HG02623 (cell line): ENCODE measurements at regions not wholly inside any gene's neighbourhood (a gene's known extent, or its start where the extent isn't known, plus 50 kb on each side); places are given as distances from the start of the nearest gene placed in this dataset.
A peak's percentile ranks its signal among the peaks of the same experiment; 100 is the strongest.

Experiments
- ATAC-seq: cut with Tn5 transposase; IDR thresholded peaks from one replicate; pipeline ENCODE4 v1.9.1; 2021; ENCODE audit warnings: moderate library complexity; ENCODE audit not compliant: unreplicated experiment

DNA sequence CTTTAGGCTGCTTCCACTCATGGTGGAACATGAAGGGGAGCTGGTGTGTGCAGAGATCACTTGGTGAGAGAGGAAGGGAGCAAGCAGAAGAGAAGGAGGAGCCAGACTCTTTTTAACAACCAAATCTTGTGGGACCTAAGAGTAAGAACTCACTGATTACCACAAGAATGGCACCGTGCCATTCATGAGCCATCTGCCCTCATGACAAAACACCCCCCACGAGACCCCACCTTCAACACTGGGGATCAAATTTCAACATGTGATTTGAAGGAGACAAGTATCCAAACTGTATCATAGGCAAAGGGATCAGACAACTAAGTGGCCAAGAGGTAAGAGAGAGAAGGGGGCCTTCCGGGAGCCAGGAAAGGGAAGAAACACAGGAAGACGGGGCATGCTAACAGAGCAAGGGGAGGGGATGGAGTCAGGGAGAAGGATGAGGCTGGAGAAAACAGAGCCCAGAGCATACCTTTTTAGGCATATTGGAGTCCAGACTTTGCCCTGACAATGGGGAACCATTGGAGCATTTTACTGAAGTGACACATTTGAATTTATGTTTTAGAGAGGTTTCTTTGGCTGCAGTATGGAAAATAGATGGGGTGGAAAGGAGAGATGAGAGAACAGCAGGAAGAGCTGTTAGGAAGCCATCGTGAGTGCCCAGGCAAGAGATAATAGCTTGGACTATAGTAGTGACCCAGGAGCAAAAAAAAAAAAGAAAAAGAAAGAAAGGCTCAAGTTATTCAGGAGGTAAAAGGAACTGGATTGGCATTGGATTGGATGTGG lies 204.4 kb upstream of the NUDT4 start:
- no peak for ATAC-seq

DNA sequence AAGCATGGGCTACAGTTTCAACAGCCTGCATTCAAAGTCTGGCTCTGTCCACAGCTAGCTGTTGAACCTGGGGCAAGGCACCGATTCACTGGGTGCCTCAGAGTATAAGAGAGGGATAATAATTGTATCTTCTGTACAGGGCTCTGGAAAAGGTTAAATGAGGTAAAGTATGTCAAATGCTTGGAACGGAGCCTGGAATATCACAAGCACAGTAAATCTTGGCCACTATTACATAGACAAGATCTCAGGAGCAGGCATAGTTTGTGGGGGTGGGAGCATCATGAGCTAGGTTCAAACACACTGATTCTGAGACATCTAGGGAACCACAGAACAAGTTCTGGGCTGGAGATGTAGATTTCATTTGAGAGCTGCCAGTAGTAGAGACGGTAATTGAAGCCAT lies 203.7 kb upstream of the NUDT4 start:
- ATAC-seq, result no peak

DNA sequence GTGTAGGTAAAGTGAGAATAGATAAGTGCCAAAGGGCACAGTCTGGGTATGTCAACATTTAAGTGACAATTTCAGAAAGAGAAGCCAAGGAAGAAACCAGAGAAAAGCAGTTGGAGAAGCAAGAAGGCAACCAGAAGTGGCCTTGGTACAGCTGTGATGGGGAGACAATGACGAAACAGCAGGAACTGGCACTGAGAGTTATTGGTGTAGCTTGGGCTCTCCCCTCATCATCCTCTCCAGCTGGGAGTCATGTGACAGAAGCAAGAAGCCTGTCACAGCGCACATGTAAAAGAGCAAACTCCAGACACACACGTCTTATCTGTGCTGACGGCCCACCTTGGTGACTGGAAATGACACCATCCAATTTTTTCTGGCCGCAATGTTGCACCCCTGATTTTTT lies 203.3 kb upstream of the NUDT4 start:
- no peak for ATAC-seq

DNA sequence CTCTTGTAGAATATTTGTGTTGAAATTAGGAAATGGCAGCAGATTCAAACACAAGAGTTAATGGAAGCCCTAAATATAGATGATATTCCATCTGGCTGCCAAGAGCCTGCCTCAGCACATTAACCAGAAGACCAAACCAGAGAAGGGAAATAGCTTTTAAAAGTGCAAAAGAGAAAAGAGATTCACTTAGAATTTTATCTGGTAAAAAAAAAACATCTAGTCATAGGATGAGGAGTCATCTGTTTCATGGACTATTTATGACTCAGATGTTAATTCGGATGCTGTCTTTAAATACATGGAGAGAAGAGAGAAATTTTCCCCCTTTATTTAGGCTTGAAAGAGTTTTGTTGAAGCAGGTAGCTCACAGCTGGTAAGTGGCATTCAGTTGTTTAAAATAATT lies 201.6 kb upstream of the NUDT4 start:
- no peak for ATAC-seq

DNA sequence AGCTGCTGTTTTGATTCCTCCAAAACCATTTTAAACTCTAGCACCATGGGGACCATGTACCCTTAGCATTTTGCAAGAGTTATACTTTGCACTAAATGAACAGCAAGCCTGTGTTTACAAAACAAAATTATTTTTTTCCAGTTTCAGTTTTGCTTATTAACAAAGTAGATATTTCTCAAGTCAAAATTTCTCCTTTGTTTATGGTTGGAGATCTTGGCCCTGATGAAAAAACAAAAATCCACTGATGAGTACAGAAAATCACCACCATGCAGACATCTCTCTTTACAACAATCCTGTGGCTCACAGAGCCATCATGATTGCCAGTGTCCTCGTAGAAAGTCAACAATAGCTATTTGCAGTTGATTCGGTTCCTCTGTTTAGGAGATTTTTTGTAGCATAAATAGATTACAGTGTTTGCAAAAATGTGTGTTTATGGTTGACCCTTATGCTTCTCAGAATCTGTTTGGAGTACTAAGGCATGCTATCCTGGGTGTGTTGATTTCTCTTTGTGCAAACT lies 201.1 kb upstream of the NUDT4 start:
- ATAC-seq, result no peak

DNA sequence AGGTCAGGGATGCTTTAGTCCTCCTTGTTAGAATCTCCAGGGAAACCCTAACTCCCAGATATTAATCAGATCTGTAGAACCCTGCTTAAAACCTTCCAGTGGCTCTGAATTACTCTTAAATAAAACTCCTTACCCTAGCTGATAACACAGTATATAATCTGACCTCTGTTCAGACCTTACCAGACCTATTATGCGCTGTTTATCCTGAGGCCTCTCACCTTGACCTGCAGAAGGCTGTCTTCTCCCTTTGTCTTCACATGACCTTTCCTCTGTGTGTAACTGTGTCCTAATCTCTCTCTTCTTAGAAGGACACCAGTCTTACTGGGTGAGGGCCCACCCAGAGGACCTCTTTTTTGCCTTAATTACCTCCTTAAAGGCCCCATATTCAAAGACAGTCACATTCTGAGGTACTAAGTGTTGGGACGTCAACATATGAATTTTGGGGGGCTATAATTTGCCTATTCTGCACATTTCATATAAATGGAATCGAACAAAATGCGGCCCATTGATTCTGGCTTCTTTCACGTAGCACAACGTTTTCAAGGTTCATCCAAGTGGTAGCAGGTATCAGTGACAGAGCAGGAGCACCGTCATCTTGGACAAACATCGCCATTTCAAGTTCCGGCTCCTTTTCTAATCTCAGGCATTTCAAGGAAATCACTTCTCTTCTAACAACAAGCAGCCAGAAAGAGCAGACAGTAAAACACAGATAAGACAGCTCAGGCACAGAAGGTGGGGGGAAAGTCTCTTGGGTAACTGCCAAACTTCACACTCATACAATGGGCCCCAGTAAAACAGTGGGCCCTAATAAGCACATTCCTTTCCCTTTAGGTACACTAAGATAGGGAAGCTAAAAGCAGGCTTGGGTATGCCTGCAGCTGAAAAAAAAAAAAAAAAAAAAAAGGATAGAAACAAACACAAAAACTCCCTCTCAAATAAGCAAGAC lies 200.2 kb upstream of the NUDT4 start:
- ATAC-seq, result no peak

DNA sequence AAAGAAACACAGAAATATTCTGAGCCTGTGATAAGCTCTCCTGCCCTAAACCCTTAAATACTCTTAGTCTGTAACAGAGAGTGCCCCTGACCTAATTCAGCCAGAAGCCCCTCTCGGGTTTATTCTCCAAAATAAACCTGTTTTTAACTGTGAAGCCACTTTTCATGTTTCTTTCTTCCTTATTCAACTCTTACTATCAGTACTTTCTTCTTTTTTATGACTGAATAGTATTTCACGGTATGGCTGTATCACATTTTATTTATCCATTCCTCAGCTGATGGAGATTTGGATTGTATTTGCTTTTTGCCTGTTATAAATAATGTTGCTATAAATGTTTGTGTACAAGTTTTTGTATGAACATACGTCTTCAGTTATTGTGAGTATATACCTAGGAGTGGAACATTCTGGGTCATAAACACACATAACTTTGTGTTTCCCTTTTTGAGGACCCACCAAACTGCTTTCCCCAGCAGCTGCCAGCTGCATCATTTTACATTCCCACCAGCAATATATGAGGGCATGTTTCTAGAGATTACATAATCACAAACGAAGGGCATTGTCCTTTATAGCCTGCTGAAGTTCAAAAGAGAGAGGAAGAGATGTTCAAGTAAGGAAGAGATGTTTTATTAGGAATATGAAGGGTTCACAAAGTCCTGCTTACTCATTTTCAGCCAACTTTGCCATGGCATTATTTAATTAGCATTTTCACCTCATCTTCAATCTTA lies 199.4 kb upstream of the NUDT4 start:
- no peak for ATAC-seq

DNA sequence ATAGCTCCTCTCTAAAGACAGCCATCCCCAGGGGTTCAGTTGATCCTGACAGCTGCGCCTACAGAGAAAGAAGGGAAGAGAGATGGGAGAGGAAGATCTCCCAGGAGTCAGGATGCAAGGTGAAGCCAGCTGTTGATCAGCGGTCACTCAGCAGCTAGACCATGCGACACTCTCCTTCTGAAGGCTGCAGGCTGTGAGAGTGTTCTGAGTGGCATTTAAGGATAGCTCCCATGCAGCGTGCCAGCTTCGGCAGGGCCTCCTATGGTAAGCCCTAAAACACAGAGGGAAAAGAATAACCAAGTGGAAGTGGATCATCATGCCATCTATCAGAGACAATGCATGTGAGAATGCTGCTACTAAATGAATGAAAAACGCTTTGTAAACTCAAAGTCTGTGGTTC lies 197.9 kb upstream of the NUDT4 start:
- no peak for ATAC-seq

DNA sequence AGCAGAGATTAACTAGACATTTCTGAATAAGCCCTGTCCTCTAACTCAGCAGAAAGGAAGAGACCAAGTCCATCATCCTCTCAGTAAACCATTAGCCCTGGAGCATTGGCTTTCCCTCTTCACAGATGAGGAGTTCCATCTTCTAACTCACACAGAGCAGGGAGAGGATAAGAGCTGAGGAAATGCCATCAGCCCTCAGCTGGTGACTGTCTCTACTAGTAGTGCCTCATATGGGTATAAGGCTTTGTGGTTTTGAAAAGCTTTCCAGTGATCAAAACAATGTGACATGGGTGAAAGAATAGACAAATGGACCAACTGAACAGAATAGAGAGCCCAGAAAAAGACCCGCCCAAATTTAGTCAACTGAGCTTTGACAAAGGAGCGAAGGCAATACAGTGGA lies 197.2 kb upstream of the NUDT4 start:
- no peak for ATAC-seq

DNA sequence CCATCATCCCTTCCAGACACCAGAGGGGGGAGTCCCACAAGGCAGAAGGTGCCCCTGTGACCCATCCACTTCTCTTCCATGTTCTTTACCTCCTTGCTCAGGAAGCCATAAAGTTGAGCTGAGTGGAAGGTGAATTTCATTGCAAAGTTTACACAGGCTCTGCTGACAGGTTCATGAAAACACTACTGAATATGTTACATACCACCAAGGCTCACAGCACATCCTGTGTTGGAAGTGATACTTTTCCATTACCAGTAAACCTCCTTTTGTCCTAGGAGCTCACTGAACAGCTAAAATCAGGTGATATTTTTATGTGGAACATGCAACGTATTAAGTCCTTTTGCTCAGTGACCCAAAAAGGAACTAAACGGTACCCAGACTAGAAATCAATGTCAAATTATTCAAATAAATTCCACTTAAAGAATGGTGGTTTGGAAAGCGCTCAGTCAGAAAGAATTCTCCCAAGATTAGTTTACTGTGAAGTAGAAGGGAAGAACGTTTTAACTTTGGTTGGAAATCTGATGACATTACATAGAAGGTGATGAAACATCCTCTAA lies 196.2 kb upstream of the NUDT4 start:
- no peak for ATAC-seq

DNA sequence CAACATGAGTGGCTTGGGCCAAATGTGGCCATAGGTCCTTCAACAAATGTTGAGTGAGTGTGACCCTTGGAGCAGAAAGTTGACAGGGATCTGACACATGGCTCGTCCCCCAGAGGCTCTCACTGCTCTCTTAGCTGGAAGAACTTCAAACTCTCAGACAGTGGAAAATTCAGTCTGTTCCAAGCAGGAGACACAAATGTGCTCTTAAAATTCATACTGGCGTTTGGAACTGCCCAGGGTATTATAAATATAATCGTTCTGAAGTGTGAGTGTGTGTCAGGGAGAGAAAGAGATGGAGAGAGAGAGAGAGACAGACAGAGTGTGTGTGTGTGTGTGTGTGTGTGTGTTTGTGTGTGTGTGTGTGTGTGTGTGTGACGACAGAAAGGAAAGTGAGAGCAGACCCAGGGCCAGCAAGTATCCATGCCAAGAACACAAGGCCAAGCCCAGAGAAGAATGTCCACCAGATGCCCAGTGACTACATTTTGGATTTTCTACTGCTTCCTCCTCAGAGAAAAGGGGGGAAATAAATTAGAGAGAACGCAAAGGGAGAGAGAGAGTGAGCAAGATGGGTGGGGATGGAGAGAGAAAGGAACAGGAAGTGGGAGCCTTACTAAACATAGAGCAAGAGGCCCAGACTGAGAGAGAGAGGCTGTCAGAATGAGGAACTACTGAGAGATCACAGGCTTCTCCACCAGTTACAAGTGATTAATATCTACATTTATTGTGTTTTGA lies 193.6 kb upstream of the NUDT4 start:
- peak; percentile 66 for ATAC-seq

DNA sequence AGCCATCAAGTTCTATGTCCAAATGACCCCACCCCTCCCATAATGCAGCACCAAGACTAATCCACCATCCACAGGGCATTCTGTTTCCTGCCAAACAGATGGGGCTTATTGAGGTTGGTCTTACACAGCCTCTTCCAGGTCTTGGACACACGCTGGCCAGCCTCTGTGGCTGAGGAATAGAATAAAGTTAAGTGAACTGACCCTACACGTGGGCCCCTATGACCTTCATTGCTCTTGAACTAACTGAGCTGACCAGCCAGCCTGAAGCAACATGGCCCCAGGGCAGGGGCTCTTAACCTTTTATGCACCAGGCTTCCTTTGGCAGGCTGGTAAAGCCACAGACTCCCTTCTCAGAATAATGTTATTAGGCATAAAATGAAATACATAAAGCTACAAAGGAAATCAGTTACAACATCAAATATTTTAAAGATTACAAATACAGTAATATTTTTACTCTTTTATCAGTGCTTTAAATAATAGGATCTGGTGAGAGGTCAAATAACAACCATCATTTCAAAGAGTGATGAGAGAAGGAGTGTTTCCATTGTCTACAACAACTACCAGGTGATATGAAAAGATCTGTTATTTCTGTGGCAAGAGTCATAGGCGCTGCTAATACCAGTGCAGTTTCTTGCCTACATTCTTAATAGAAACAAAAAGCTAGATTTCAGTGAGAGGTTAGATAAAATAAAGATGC lies 192.9 kb upstream of the NUDT4 start:
- ATAC-seq, result no peak

DNA sequence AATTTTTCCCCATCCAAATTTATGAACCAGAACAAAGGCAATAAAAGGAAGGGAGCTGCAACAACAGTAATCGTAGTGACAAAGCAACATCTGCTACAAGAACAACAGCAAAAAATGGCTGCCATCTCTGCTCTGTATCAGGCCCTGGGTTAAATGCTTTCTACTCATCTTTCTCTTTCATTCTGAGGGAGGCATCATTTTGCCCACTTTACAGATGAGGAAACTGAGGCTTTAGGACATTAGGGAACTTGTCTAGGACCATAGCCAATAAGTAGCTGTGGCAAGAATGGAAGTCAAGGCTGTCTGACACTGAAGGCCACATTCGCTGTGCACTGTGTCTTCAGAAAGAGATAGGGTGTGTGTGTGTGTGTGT lies 192.4 kb upstream of the NUDT4 start:
- no peak for ATAC-seq

DNA sequence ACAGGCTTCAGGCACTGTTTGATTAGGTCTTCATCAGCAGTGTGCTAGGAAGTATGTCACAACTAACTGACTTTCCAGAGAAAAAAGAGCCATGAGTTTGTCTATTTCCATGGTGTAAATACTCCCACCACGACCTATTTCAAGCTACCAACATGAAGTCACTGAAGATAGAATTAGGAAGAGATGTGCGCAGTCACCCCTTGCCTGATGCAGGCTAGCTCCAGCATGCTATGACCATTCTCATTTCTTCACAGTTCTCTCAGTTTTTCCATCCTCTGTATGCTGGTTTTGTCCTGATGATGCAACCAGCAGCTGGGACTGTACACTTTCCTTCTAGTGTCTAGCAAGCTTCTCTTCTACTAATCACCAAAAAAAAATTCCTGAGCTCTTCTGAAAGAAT lies 191.6 kb upstream of the NUDT4 start:
- no peak for ATAC-seq

DNA sequence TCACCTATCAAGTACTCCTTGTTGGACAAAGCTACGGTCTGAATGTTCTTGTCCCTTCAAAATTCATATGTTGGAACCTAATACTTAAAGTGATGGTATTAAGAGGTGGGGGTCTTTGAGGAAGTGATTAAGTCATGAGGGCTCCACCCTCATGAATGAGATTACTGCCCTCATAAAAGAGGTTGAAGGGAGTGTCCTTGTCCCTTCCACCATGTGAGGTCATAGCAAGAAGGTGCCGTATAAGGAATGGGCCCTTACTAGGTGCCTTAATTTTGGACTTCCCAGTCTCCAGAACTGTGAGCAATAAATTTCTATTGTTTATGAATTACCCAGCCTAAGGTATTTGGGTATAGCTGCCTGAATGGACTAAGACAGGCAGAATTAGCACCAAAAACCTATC lies 191.1 kb upstream of the NUDT4 start:
- no peak for ATAC-seq

DNA sequence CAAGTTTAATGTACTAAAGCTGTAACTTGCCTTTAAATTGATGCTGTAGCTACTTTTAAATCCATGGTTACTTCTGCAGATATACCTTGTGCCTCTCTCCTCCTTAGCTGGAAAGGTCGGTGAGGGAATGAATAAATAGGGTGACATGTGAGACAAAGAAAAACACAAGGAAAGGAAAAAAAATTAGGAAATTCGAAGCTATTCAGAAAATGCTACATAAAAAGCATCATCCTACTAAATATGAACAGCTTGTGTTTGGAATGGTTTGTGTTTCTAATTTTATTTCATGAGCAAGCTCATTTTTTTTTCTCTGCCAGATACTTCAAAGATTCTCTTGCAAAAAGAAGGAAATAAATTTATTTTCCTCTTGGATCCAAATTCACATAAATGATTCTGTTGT lies 186.3 kb upstream of the NUDT4 start:
- ATAC-seq, result no peak

DNA sequence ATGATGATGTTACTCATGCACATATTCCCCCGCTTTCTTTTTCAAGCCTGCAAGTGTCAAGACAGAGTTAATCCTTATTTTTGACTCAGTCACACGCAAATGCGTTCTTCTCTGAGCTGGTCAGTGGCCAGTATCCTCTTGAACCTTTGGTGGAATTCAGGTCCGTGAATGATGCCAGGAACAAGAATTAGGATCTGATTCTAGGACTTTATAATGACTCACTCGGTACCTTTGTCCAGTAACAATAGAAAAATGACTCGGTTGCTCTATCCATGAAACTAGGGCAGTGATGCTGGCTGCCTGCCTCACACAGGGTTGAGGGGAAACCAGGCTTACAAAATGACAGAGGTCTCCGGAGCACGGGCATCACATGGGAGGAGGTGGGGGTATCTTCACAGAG lies 185.8 kb upstream of the NUDT4 start:
- ATAC-seq, result no peak

DNA sequence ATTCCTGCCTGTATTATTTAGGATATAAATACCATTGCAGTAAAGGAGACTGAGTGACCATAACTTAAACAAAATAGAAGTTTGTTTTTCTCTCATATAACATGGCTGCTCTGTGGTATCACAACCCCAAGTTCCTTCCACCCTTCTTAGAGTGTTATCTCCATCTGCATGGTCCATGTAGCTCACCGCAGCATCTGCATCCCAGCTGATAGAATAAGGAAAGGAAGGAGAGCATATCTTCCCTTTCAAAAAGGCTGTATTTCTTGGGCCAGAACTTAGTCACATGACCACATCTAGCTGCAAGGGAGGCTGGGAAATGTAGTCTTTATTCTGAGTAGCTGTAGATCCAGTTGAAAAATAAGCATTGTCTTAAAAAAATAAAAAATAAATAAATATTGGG lies 184.8 kb upstream of the NUDT4 start:
- ATAC-seq, result no peak

DNA sequence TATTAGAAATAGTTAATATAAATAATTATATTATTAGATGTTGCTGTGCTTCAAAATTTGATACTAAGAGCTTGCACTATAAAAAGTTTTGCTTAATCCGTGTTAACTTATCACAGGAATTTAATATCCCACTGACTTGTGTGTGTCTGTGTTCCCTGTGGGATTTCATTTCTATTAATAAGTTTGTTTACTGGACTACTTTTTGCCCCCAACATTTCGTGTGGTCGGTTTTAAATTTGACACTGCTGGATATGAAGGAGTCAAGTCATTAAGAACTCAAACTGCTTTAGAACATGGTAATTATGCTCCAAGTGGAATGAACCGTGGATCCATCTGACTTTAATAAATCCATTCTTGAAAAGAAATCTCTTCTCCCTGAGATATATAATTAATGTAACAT lies 182.2 kb upstream of the NUDT4 start:
- no peak for ATAC-seq

DNA sequence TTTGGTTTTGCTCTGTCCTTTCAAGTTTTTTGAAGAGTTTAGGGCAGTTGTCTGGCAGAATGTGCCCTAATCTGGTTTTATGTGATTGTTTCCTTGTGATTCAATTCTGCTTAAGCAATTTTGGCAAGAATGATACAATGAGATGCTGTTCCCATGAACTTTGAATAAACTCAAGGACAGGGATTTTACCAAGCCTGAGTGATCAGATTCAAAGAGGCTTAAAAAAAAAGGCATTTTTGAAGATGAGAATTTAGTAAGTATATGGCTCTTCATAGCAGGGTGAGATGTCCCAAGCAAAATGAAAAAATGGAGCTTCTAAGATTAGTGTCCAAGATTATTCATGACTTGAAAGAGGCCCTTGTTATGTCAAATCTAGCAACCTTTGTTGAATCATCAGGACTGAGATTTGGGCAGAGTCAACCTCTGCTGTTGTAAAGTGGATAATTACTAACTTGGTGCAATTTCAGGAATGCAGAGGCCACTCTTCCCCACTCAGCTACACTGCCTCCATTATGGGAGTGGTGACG lies 180.6 kb upstream of the NUDT4 start:
- ATAC-seq, result no peak
